Uterus (tissue), 2 donors: ENCODE measurements at regions not wholly inside any gene's neighbourhood (a gene's known extent, or its start where the extent isn't known, plus 50 kb on each side); places are given as distances from the start of the nearest gene placed in this dataset.

Experiments
- CTCF ChIP-seq, 4 experiments: fragments of 200-600 bp in 2 of 4; fragments of 450-650 bp in 2 of 4; sonication (generic) in 2 of 4; IDR thresholded peaks; one replicate each; pipeline ENCODE4 v1.5.1; 2016 to 2019; ENCODE audit warnings: antibody characterized with exemption in 4 of 4, mild to moderate bottlenecking in 2 of 4, moderate library complexity in 1 of 4
- POLR2A ChIP-seq, 2 donors: fragments of 450-650 bp; IDR thresholded peaks; one replicate each; pipeline ENCODE4 v1.6.1; 2016; ENCODE audit warnings: antibody characterized with exemption in 2 of 2, mild to moderate bottlenecking in 1 of 2, moderate library complexity in 1 of 2

GRCh38 chrX:140391313-140391712 lies 113.6 kb downstream of the SOX3 start:
- TF ChIP-seq CTCF (IDR thresholded peaks at IDR 0.05), result no peak
- TF ChIP-seq POLR2A (IDR thresholded peaks at IDR 0.05), result no peak
